Activated T-cell treated with anti-CD3 and anti-CD28 coated beads for 4 hours (primary cell): ENCODE measurements at regions not wholly inside any gene's neighbourhood (a gene's known extent, or its start where the extent isn't known, plus 50 kb on each side); places are given as distances from the start of the nearest gene placed in this dataset.

Source experiments
- DNase-seq: peaks from one replicate; pipeline ENCODE4 v3.0.0-alpha.2; 2020

- DNase-seq, result no peak
These were observed 304.8 kb downstream of the IRF8 start for GRCh38 chr16:86203557-86204275.

DNA sequence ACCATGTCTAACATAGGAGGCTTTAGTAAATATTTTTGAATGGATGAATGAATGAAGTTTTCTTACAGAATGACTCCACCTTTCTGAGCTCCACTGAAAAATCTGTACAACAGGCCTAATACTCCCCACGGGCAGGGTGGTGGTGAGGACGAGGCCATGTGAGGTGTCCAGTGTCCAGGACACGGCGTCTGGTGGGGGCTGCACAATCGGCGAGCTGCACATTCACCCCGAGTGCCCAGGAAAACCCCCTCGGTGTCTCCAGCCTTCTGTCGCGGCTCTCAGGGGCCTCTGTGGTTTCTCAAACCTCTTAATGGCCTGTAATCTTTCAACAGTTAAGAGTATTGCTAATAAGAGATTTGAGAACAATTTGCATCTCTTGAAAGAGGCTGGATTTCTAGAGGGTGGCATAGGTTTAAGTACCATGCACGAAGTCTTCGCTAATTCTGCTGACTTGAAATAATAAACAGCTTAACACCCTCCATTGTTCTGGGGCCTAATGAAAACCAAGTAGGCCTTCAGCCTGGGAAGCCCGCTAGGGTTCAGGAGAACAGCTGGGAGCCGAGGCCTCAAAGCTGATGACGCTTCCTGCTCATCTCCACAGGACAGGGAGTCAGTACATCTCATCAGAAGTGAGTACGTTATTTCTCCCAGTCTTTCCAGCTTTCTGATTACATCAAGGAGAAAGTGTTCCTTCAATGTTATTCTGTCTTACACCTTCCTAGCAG lies 304.6 kb upstream of the FOXF1 start:
- DNase-seq, result no peak

- DNase-seq, result no peak
These were observed 303.0 kb upstream of the FOXF1 start for GRCh38 chr16:86207350-86207749.

DNA sequence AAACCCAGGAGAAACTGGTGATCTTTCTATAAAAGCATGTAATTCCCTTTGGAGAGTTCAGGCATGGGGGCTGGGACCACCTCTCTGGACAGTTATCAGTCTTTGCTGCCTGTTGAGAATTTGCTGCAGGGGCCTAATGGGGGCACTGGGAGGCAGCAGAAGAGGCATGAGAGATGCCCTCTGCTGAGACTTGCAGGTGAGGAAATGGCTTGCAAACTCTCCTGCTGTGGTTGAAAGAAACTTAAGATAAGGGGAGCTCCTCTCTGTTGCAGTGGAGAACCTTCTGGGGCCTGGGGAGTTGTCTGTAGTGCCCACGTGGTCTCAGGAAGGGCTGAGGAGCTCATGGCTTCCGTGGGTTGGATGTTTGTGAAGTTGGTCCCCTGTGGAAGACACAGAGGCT lies 301.1 kb upstream of the FOXF1 start:
- no peak for DNase-seq

GRCh38 chr16:86210403-86211193 lies 299.7 kb upstream of the FOXF1 start:
- no peak for DNase-seq

DNA sequence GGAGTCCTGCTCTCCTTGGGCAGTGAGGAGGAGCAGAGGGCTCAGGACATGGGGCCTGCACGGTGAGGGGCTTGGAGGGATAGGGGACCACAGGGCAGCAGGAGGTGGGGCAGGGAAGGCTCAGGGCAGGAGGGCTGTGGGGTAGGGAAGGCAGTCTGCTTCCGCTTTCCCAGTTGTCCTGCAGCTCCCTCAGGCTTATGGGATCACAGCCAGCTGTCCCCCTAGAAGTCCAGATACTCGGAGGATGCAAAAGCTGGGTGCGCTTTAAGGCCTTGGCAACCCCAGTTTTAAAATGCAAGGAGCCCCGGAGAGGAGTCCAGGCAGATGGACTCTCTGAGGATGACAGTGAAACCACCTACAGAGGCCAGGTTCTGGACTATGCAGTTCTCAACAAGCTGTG lies 299.1 kb upstream of the FOXF1 start:
- DNase-seq, result no peak

DNA sequence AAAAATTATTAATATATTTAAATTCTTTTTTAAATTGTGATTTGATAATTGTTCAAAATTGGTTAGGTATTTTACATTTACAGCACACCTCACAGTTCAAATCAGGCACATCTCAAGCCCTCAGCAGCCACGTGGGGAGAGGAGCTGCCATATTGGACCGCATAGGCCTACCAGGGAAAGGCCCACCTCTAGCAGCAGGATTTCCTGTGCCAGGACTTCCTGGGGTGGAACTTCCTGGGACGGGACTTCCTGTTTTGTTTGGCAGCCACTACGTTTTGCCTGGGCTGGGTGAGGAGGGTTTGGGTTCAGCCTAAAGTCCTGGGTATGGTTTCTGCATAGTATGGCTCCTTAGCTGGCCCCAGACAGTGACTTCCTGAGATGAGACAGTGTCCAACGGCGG lies 298.5 kb upstream of the FOXF1 start:
- no peak for DNase-seq

GRCh38 chr16:86212706-86213436 lies 297.5 kb upstream of the FOXF1 start:
- no peak for DNase-seq

DNA sequence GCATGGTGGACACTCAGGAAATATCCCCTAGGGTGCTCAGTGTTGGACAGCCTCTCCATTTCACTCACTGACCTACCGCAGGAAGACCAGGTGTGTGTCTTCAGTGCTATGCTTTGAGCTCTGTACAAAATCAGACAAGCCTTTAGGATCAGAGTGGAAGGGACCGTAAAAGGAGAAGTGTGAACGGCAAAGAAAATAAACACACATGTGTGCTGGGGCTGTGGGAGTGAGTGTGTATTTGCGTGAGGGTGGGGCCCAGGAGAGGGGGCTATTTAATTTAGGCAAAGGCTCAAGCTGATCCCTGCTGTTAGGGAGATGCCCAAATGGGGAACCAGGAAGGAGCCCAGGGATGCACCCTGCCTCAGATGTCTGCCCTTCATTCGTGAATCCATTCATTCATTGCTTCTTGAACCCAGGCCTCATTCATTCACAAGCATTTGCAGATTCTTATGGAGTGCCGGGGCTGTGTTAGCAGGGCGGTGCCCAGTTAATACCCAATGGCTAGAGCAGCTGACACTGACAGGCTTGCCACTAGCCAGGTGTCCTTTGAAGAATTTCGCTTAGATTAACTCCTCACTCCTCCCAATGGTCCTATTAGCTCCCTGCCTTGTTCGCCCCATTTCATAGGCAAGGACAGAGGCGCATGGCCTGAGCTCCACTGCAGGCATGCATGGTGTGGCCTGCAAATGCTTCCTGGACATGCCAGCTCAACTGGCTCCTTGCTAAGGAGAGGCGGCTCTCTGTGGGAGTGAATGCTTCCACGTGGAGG lies 296.7 kb upstream of the FOXF1 start:
- DNase-seq, result no peak

GRCh38 chr16:86214326-86215232 lies 295.7 kb upstream of the FOXF1 start:
- no peak for DNase-seq

DNA sequence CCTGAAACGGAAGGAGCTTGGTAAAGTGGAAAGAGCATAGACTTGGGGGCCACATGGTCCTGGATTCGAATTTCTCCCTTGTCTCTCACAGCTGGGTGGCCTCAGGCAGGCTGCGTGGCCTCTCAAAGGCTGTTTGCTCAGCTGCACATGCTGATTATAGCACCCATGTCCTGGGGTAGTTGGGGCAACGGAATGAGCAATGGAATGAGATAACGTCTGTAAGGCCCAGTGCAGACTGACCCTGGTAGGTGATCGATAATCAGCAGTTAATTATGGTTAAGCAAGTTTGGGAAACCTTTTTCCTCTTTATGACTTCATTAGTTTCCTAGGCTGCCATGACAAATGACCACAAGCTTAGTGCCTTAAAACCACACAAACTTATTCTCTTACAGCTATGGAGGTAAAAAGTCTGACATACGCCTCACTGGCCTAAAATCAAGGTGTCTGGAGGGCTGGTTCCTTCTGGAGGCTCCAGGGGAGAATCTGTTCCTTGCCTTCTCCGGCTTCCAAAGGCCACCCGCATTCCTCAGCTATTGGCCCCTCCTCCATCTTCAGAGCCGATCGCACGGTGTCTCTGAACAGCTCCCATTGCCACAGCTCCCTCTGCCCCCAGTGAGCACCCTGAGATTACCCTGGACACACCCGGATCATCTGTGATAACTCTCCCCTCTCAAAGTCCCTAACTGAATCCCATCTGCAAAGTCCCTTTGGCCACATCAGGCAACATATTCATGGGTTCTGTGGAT lies 294.9 kb upstream of the FOXF1 start:
- no peak for DNase-seq

DNA sequence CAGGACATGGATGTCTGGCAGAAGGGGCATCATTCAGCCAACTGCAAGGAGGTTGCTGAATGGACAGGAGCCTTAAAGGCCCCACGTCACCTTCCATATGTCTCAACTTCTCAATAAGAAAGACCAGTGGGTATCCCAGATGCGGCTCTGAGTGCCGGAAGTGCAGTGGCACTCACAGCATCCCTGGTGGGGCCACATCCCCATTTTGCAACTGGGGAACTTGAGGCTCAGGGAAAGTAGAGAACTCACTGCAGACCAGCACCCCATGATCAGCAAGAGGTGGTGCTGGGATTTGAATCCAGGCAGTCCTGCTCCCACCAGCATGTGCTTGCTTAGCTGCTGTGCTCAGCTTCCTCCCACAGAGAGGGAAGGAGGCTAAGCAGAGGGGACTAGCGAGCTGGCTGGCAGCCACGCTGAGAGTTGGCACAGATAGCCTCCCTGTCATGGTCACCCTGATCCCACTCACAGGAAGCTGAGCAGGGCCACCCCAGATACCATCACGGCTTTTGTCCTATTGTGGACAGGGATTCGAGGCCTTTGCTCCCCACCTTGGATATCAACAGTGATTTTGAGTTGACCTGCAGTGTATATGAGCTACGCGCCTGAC lies 294.2 kb upstream of the FOXF1 start:
- DNase-seq, result no peak

DNA sequence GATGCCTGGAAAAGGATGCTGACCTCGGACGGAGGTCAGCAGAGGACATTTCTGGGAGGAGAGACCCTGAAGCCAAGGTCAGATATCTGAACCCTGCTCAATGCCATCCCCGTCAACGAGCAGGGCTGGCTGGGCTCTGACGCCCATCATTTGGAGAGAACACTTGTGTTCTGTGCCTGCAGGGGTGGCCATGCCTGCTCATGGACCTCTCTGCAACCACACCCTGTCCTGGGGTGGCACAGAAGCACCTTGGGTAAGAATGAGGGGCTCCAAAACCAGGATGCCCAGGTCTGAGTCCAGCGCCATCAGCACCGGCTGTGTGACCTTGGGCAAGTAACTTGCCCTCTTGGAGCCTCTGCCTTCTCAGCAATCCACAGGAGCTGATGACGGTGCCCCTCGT lies 293.7 kb upstream of the FOXF1 start:
- no peak for DNase-seq

- DNase-seq, result no peak
These were observed 293.1 kb upstream of the FOXF1 start for GRCh38 chr16:86217001-86217890.

DNA sequence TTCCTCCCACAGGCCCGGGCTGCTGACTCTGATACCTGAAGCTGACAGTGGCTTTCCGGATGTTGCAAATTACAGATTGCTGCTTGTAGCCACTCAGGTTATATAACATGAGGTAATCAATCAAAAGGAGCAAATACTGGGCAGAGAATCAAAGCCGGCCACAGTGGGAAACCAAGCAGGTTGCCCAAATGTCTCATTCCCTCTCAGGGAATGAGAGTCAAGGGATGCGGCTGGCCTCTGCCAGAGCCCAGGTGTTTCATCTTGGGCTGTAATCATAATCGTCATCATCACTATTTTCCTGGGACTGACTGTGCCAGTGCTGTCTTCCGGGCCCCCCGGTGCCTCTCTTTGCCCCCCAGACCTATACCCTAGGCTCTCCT lies 292.4 kb upstream of the FOXF1 start:
- DNase-seq, result no peak

DNA sequence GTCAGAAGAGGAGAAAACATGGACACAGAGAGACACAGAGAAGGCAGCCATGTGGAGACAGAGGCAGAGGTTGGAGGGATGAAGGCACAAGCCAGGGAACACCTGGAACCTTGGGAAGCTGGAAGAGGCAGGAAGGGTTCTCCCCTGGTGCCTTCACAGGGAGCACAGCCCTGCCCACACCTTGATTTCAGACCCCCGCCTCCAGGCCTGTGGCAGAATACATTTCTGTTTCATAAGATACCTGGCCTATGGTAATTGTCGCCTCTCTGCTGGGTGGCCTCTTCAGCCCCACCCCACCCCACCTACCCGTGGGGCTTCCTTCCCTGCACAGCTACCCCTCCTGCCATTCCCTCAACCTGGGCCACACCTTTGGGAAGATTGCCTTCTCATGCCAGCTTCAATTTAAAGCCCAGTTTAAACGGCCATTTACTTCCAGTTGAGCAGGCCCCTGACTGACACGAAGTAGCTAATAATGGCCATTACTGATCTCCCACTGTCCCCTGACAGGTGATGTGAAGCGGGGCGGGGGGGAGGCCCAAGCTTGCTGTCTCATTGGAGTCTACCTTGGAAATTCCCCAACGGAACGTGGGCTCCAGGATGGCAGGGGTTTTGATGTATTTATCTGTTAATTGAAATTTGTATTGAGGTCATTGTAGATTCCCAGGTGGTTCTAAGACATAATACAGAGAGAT lies 291.7 kb upstream of the FOXF1 start:
- no peak for DNase-seq

- DNase-seq, result no peak
These were observed 290.5 kb upstream of the FOXF1 start for GRCh38 chr16:86219655-86220445.

DNA sequence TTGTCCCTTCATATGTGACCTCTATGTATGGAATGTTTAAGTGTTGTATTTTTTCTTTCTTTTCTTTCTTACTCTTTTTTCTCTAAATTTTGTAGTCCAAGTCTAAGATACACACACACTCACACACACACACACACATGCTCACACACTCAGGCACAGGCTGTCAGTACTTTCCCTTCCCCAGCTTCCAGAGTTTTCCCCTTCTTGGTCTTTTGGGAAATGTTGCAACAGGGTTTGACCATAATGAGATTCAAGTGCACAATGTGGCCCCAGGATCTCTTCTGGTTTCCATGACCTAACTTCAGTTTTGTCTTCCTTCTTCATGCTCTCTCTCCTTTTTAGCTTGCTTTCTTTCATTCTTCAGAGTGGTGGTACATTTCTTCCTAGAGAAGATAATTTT lies 289.8 kb upstream of the FOXF1 start:
- no peak for DNase-seq
